ENCODE measurements at regions not wholly inside any gene's neighbourhood (a gene's known extent, or its start where the extent isn't known, plus 50 kb on each side); places are given as distances from the start of the nearest gene placed in this dataset.

DNA sequence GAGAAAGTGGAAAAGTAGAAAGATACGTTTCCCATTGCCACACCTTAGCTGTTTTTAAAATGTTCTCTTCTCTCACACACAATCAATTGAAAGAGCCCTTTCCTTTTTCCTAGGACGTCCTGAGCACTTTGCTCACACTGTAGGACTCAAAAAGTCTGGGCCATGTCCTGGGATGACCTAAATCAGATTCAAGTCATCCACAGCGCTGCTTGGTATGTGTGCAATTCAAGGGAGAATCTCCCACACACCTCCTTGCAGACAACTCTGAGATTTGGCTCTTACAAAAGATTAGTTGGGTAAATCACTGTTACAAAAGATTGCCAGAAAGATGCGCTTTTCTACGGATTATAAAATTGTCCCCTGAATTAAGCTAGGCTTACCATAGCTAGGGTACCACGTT is 130.1 kb downstream of the RNASET2 start:
- TF ChIP-seq CTCF (IDR thresholded peaks at IDR 0.05) (no peak), POLR2A (IDR thresholded peaks at IDR 0.05) (no peak)
